ENCODE measurements at regions not wholly inside any gene's neighbourhood (a gene's known extent, or its start where the extent isn't known, plus 50 kb on each side); places are given as distances from the start of the nearest gene placed in this dataset.
"Not testable (repeated sequence)": the region's sequence is repeated elsewhere in the genome, so short reads cannot be mapped to it uniquely, and the experiment has no call there.

GRCh38 chrX:121671649-121672048 lies 624.2 kb downstream of the GLUD2 start:
- H3K9me3 ChIP-seq (replicated peaks; ENCODE audit: insufficient read depth, low read length): no peaks in the 10 kb centered on the region
- H3K4me2 ChIP-seq (ENCODE audit: low read depth, low read length): no peak overlapping the region
- peak; percentile 27 for DNase-seq
- no peak for TF ChIP-seq EZH2 (optimal IDR thresholded peaks at IDR 0.05; ENCODE audit: low read depth, low read length)
- no peak for TF ChIP-seq CTCF (IDR thresholded peaks at IDR 0.05; ENCODE audit: low read length)
- TF ChIP-seq EZH2phosphoT487 (IDR thresholded peaks at IDR 0.05; ENCODE audit: low read length): no peak
- H3K4me3 ChIP-seq (ENCODE audit: low read length): no peak overlapping the region
- H3K9me2 ChIP-seq (replicated peaks; ENCODE audit: insufficient read depth, low read length): no peaks in the 10 kb centered on the region
- H3K79me2 ChIP-seq (ENCODE audit: low read length): no peaks in the 10 kb centered on the region
- H2AFZ ChIP-seq (ENCODE audit: low read length): no peak overlapping the region
- no peaks in the 10 kb centered on the region for H3F3A ChIP-seq (ENCODE audit: insufficient read depth, low read length)
- H4K20me1 ChIP-seq (ENCODE audit: insufficient read depth, low read length): no peaks in the 10 kb centered on the region
- no peaks in the 10 kb centered on the region for H3K4me1 ChIP-seq (ENCODE audit: low read length)
- no peak overlapping the region for H3K27ac ChIP-seq (ENCODE audit: low read length)
- no peaks in the 10 kb centered on the region for H3K27me3 ChIP-seq (replicated peaks; ENCODE audit: insufficient read depth, low read length)
- no peaks in the 10 kb centered on the region for H3K36me3 ChIP-seq (replicated peaks; ENCODE audit: insufficient read depth, low read length)
- H3K9ac ChIP-seq (ENCODE audit: low read length): no peak overlapping the region

- H3K4me1 ChIP-seq (ENCODE audit: low read length); H3K27ac ChIP-seq (ENCODE audit: low read length); H3K79me2 ChIP-seq (ENCODE audit: low read length); H3K9me3 ChIP-seq (replicated peaks; ENCODE audit: insufficient read depth, low read length); H2AFZ ChIP-seq (ENCODE audit: low read length); H3K36me3 ChIP-seq (replicated peaks; ENCODE audit: insufficient read depth, low read length); H3K4me3 ChIP-seq (ENCODE audit: low read length); H3K27me3 ChIP-seq (replicated peaks; ENCODE audit: insufficient read depth, low read length); H4K20me1 ChIP-seq (ENCODE audit: insufficient read depth, low read length); H3K9me2 ChIP-seq (replicated peaks; ENCODE audit: insufficient read depth, low read length); H3K9ac ChIP-seq (ENCODE audit: low read length); H3K4me2 ChIP-seq (ENCODE audit: low read depth, low read length); H3F3A ChIP-seq (ENCODE audit: insufficient read depth, low read length): not testable (repeated sequence)
- DNase-seq: peak; percentile 11
Observed at GRCh38 chrX:121709236-121709635, 661.8 kb downstream of the GLUD2 start.

- no peak overlapping the region for H3K4me3 ChIP-seq (ENCODE audit: low read length)
- no peaks in the 10 kb centered on the region for H3F3A ChIP-seq (ENCODE audit: insufficient read depth, low read length)
- no peak for TF ChIP-seq EZH2 (optimal IDR thresholded peaks at IDR 0.05; ENCODE audit: low read depth, low read length)
- no peak for TF ChIP-seq EZH2phosphoT487 (IDR thresholded peaks at IDR 0.05; ENCODE audit: low read length)
- no peak for TF ChIP-seq CTCF (IDR thresholded peaks at IDR 0.05; ENCODE audit: low read length)
- H2AFZ ChIP-seq (ENCODE audit: low read length): no peak overlapping the region
- no peak overlapping the region for H3K9ac ChIP-seq (ENCODE audit: low read length)
- H3K36me3 ChIP-seq (replicated peaks; ENCODE audit: insufficient read depth, low read length): no peaks in the 10 kb centered on the region
- H3K4me2 ChIP-seq (ENCODE audit: low read depth, low read length): no peak overlapping the region
- H4K20me1 ChIP-seq (ENCODE audit: insufficient read depth, low read length): no peaks in the 10 kb centered on the region
- no peak overlapping the region for H3K27ac ChIP-seq (ENCODE audit: low read length)
- no peaks in the 10 kb centered on the region for H3K9me3 ChIP-seq (replicated peaks; ENCODE audit: insufficient read depth, low read length)
- H3K9me2 ChIP-seq (replicated peaks; ENCODE audit: insufficient read depth, low read length): no peaks in the 10 kb centered on the region
- DNase-seq: no peak
- H3K27me3 ChIP-seq (replicated peaks; ENCODE audit: insufficient read depth, low read length): no peaks in the 10 kb centered on the region
- no peaks in the 10 kb centered on the region for H3K79me2 ChIP-seq (ENCODE audit: low read length)
- no peaks in the 10 kb centered on the region for H3K4me1 ChIP-seq (ENCODE audit: low read length)
Observed at GRCh38 chrX:121733514-121733913, 686.1 kb downstream of the GLUD2 start.

- TF ChIP-seq EZH2phosphoT487 (IDR thresholded peaks at IDR 0.05; ENCODE audit: low read length) (no peak), EZH2 (optimal IDR thresholded peaks at IDR 0.05; ENCODE audit: low read depth, low read length) (no peak), CTCF (IDR thresholded peaks at IDR 0.05; ENCODE audit: low read length) (no peak)
- Histone ChIP-seq H3K27me3 (replicated peaks; ENCODE audit: insufficient read depth, low read length) (no peaks in the 10 kb centered on the region), H3K4me1 (ENCODE audit: low read length) (no peaks in the 10 kb centered on the region), H3K9ac (ENCODE audit: low read length) (no peak overlapping the region), H3K9me2 (replicated peaks; ENCODE audit: insufficient read depth, low read length) (no peaks in the 10 kb centered on the region), H3F3A (ENCODE audit: insufficient read depth, low read length) (no peaks in the 10 kb centered on the region), H3K4me3 (ENCODE audit: low read length) (no peak overlapping the region), H3K9me3 (replicated peaks; ENCODE audit: insufficient read depth, low read length) (no peaks in the 10 kb centered on the region), H3K79me2 (ENCODE audit: low read length) (no peaks in the 10 kb centered on the region), H3K4me2 (ENCODE audit: low read depth, low read length) (no peak overlapping the region), H2AFZ (ENCODE audit: low read length) (no peak overlapping the region), H4K20me1 (ENCODE audit: insufficient read depth, low read length) (no peaks in the 10 kb centered on the region), H3K36me3 (replicated peaks; ENCODE audit: insufficient read depth, low read length) (no peaks in the 10 kb centered on the region), H3K27ac (ENCODE audit: low read length) (no peak overlapping the region)
- no peak for DNase-seq
Observed at GRCh38 chrX:121746105-121746504, 698.7 kb downstream of the GLUD2 start.

- not testable (repeated sequence) for H3F3A ChIP-seq (ENCODE audit: insufficient read depth, low read length); DNase-seq; H3K4me2 ChIP-seq (ENCODE audit: low read depth, low read length); H3K9ac ChIP-seq (ENCODE audit: low read length); H2AFZ ChIP-seq (ENCODE audit: low read length); H3K27me3 ChIP-seq (replicated peaks; ENCODE audit: insufficient read depth, low read length); H3K27ac ChIP-seq (ENCODE audit: low read length); H3K4me3 ChIP-seq (ENCODE audit: low read length); H3K36me3 ChIP-seq (replicated peaks; ENCODE audit: insufficient read depth, low read length); H3K9me3 ChIP-seq (replicated peaks; ENCODE audit: insufficient read depth, low read length); H3K4me1 ChIP-seq (ENCODE audit: low read length); H3K79me2 ChIP-seq (ENCODE audit: low read length); H4K20me1 ChIP-seq (ENCODE audit: insufficient read depth, low read length); H3K9me2 ChIP-seq (replicated peaks; ENCODE audit: insufficient read depth, low read length)
Observed at GRCh38 chrX:121753602-121754001, 706.2 kb downstream of the GLUD2 start.
